Activated CD4-positive, alpha-beta T cell treated with anti-CD3 and anti-CD28 coated beads, Interleukin-2, Interleukin-4, amounts not matched to agents 100 ng/mL and 50 ng/mL, durations not matched to agents 16 hours and 8 hours (primary cell): ENCODE measurements at regions not wholly inside any gene's neighbourhood (a gene's known extent, or its start where the extent isn't known, plus 50 kb on each side); places are given as distances from the start of the nearest gene placed in this dataset.

Source experiments
- DNase-seq: peaks from one replicate; pipeline ENCODE4 v3.0.0-alpha.2; 2020; ENCODE audit warnings: low spot score

DNA sequence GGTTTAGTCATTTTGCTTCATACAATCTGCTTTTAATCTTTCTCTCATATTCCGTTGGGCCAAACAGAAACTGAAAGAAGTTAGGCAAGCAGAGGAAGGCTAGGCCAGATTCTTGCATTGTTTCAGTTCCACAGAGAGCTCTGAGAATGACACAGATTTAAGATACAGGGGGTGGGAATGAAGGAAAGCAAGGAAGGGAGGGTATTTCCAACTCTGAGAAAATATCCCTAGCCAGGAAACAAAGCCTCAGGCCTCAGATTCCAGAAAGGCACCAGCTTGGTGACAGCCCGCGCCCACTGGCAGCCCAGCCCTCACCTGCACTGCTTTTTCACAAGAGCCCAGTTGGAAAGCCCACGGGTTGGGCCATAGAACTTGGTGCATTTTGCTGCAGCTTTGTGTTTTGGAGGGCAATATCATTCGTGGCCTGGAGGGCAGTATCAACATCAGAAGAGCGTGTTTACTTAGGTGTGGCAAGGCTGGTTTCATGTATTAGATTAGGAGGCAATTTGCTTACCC lies 63.5 kb downstream of the ENC1 start:
- peak; percentile 77 for DNase-seq

GRCh38 chr5:74575741-74576538 lies 64.6 kb downstream of the ENC1 start:
- DNase-seq = peak; percentile 79

DNA sequence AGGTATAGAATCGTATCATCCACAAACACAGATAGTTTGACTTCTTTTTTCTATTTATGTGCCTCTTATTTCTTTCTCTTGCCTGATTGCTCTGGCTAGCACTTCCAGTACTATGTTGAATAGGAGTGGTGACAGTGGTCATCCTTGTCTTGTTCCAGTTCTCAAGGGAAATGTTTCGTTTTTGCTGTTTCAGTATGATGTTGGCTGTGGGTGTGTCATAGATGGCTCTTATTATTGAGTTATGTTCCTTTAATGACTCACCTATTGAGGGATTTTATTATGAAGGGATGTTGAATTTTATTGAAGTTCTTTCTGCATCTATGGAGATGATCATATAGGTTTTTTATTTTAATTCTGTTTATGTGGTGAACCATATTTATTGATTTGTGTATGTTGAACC lies 70.3 kb downstream of the ENC1 start:
- DNase-seq = peak; percentile 11

- no peak for DNase-seq
Observed at GRCh38 chr5:74567411-74567995, 73.0 kb downstream of the ENC1 start.

- no peak for DNase-seq
Observed at GRCh38 chr5:74562122-74562521, 78.4 kb downstream of the ENC1 start.

DNA sequence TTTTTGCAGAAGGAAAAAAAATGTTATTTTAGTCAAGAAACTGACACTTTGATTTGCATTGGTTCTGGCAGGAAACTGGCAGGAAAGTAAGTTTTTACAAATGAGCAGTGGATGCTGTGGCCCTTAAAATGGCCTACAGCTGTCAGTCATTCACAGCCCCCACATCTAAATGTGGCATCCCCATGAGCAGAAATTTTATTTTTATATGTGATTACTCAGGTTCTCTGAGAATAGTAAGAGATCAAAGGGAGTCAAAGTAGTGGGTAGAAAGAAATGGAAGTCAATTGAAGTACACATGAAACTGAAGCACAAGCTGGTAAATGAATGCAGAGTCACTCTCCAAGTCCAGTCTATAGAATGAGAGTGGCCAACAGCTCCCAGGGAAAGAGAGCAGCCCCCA lies 80.3 kb downstream of the ENC1 start:
- DNase-seq = no peak

DNA sequence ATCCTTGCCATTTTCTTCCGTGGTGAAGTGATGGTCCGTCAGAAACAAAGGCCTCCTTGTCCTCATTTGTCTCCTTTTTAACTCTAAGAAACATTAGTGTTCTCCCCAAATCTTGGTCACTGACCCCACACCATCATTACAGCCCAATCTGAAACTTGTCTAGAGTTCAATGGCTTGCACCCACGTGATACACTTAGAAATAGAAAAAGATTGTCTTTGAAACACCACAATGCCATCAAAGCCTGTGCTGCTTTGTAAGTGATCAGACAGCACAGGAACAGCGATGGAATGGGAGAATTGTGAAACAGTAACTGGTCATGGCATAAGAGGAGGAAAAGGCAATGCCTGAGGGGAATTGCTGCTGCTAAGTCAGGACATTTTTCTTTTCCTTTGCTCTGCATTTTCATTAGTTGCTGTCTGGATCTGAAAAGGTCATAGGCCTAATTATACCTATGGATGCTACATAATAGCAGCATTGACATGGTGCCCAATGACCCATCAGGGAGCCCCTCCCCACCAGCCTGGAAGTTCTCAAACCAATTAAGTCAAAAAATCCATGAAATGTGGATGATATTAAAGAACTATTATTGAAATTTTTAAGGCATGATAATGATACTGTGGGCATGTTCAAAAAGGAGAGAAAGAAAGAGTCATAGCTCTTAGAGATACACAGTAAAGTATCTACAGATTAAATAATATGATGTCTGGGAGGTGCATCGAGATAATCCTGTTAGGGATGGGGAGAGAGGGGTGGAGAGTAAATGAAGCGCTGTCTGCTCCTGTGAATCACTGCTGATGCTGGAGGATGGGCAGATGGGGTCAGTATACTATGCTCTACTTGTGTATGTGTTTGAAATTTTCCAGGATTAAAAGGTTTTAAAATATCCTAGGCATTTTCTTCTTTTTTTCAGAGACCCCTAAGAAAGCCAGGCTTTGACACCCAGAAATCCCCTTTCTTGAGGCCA lies 83.6 kb downstream of the ENC1 start:
- no peak for DNase-seq

- DNase-seq = no peak
Observed at GRCh38 chr5:74556006-74556405, 84.5 kb downstream of the ENC1 start.

- no peak for DNase-seq
Observed at GRCh38 chr5:74552101-74552500, 88.4 kb downstream of the ENC1 start.

GRCh38 chr5:74550927-74551326 lies 89.6 kb downstream of the ENC1 start:
- no peak for DNase-seq

GRCh38 chr5:74549384-74549783 lies 91.1 kb downstream of the ENC1 start:
- DNase-seq = no peak

DNA sequence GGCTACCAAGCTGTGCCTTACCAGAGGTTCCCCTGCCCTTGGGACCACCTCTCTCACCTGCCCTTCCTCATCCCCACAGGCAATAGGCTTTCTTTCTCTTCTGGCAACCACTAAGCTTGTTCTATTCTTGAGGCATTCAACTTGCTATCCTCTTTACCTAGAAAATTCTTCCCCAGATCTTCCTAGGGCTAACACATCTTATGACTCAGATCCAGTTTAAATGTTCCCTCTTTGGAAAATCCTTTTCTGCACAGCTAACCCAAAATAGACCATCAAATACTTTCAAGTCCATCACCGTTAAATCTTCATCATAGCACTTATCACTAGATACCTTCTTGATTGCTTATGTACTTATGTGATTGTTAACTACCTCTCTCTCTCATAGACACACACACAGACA lies 93.7 kb downstream of the ENC1 start:
- DNase-seq = no peak

DNA sequence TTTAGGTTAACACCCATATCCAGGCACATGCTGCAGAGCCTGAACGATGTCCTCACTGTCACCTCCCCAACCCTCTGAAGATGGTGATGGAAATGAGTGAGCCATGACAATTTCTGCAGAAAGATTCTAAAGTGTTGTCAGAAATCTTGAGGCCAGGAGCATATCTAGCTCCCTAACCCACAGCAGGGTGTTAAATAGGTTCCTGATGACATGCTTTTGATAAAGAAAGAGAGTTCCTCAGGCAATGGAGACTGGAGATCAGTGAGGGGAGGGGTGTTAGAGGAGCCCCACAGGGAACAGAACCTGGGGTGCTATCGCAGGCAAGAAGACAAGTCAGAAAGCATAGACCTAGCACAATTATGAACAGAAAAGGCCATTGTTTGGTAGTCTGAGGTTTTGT lies 95.7 kb downstream of the ENC1 start:
- DNase-seq = no peak

- DNase-seq = no peak
Observed at GRCh38 chr5:74543162-74543995, 97.1 kb downstream of the ENC1 start.

DNA sequence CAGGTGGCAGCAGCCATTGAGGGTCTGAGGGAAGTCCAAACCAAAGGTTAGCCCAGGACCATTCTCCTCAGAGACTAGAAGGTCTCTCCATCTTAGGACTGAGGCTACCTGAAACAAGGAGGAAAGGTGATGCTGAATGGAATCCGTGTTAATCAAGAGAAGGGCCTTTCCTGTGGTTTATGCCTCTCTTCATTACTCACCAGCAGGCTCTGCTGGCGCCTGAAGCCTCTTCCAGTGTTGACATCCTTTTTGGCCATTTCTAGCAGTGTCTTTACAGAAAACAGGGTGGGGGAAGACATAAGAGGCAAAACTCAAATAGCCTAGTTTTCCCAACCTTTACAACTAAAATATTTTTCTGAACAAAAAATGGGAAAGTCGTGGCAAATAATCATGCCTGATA lies 98.0 kb downstream of the ENC1 start:
- DNase-seq = no peak

GRCh38 chr5:74541381-74541781 lies 99.1 kb downstream of the ENC1 start:
- DNase-seq = no peak

DNA sequence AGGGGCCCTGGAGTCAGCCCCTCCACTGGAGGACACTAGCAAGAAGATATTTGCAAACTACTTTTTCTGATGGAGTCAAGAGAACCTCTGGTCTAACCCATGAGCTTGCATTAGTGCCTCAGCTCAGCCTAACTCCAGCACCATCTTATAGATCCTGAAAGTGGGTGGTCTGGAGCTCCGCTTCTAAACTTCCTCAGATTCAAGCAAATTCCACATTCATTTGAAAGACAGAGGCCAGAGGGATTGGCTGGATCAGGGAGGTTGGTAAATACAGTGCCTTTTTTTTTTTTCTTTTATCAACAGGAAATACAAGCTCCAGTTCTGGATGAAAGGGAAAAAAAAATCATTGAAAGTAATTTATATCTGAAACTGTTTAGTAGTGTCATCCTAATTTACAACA lies 99.9 kb downstream of the ENC1 start:
- no peak for DNase-seq

DNA sequence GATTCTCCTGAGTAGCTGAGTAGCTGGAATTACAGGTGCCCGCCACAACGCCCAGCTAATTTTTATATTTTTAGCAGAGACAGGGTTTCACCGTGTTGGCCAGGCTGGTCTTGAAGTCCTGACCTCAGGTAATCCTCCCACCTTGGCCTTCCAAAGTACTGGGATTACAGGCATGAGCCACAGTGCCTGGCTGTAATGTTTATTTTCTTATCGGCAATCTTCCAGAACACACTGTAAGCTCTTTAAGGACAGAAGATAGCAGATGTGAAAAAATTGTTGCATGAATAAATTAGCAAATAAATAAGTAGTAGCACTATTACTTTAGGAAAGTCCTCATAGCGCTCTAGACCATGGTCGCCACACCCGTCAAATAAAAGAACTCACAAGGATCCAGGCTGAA lies 100.5 kb downstream of the ENC1 start:
- no peak for DNase-seq

DNA sequence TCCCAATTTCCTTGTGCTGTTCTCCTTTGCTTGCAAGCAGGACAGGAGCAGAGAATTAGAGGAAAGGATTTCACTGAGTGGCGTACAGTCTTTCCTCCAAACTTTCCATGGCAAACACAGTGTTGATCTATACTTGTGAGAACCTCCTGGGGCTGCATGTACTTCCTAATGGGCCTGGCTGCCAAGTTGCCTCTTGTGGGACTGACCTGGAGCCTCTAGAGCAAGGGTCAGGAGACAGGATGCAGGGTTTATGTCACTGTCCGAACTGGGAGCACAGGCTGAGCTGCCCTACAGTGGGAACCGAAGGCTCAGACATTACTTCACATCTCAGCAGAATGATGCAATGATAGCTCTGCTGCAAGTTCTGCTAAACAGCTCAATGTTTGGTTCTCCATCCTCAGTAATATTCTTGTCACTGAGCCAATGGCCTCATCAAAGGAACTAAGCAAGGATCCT lies 102.3 kb downstream of the ENC1 start:
- DNase-seq = no peak

DNA sequence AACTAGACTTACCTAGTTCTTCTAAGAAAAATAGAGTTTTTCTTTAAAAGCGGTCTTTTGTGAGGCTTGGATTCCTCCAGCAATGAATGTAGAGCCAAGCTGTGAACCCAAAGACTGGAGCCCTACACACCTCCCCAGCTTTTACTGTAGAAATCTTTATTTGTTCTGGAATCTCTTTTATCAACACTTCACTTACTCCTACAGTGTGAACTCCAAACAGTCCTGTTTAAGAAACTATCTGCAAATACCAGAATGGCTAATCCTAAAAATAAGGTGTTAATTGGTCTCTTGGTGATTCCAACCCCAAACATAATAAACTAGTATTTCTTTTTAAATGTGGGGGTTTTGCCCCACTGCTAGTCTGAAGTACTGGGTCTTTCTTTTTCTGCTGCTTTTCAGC lies 103.9 kb downstream of the ENC1 start:
- no peak for DNase-seq

DNA sequence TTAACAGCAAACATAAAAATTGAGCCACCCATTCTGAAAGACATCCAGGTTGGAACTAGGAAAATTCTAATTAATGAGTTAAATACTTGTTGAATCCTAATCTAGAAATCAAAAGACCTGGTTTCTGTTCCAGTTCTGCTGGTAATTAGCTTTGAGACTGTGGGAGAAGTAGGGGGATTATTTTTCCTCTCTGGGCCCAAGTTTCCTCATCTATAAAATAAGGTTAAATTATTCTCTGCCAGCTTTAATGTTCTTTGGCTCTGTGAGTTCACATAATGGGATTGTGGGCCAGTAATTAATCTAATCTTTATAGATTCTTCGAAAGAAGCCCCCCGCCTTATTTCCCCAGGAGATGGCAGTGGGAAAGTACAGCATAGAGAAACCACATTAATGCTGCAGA lies 104.6 kb downstream of the ENC1 start:
- no peak for DNase-seq
